ENCODE measurements at regions not wholly inside any gene's neighbourhood (a gene's known extent, or its start where the extent isn't known, plus 50 kb on each side); places are given as distances from the start of the nearest gene placed in this dataset.
A peak's percentile ranks its signal among the peaks of the same experiment; 100 is the strongest.

DNA sequence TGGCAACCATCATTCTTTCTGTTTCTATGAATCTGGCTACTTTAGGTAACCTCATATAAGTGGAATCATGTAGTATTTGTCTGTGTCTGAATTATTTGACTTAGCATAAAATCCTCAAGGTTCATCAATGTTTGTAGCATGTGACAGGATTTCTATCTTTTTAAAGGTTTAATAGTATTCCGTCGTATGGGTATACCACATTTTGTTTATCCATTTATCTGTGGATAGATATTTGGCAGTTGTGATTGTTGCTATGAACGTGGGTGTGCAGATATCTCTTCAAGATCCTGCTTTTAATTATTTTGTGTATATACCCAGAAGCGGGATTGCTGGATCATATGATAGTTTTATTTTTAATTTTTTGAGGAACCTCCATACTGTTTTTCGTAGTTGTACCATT is 421.7 kb downstream of the PCNX1 start:
- DNase-seq (ENCODE audit: low spot score), result no peak
- H3K4me3 Mint-ChIP-seq (ENCODE audit: unreplicated experiment), result no peak overlapping the region
- H3K36me3 Mint-ChIP-seq (ENCODE audit: low read depth), result peaks cover 9% of the 10 kb centered on the region
- H3K27ac Mint-ChIP-seq (ENCODE audit: unreplicated experiment), result no peak overlapping the region
- TF ChIP-seq, protein P1, sequence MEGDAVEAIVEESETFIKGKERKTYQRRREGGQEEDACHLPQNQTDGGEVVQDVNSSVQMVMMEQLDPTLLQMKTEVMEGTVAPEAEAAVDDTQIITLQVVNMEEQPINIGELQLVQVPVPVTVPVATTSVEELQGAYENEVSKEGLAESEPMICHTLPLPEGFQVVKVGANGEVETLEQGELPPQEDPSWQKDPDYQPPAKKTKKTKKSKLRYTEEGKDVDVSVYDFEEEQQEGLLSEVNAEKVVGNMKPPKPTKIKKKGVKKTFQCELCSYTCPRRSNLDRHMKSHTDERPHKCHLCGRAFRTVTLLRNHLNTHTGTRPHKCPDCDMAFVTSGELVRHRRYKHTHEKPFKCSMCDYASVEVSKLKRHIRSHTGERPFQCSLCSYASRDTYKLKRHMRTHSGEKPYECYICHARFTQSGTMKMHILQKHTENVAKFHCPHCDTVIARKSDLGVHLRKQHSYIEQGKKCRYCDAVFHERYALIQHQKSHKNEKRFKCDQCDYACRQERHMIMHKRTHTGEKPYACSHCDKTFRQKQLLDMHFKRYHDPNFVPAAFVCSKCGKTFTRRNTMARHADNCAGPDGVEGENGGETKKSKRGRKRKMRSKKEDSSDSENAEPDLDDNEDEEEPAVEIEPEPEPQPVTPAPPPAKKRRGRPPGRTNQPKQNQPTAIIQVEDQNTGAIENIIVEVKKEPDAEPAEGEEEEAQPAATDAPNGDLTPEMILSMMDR (IDR thresholded peaks at IDR 0.05), result no peak
- H3K9me3 Mint-ChIP-seq (ENCODE audit: low read depth), result peaks cover 3% of the 10 kb centered on the region
- H3K27me3 Mint-ChIP-seq (ENCODE audit: low read depth), result no peaks in the 10 kb centered on the region
- H3K4me1 Mint-ChIP-seq (ENCODE audit: low read depth), result peaks cover 52% of the 10 kb centered on the region

DNA sequence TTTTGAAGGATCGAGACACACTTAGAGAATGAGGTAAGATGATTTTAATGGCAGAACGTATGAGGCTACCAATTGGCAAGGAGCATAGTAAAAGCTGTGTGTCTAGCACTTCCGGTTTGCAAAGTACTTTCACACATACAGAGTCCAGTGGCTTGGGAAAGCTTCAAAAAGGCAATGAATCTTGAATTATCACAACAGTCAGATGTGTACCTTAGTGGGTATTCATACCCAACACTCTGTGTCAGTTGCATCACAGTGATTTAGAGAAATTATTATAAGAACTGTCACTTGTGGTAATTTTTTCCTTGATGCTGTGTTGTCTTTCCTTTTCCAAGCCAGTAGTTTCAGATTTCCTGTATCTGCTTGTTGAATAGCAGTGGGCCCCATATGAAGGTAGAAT is 424.1 kb downstream of the PCNX1 start:
- Mint-ChIP-seq H3K36me3 (ENCODE audit: low read depth) (peaks cover 9% of the 10 kb centered on the region), H3K27ac (ENCODE audit: unreplicated experiment) (peak overlapping the region; percentile 33), H3K4me1 (ENCODE audit: low read depth) (peaks cover 32% of the 10 kb centered on the region), H3K4me3 (ENCODE audit: unreplicated experiment) (no peak overlapping the region), H3K9me3 (ENCODE audit: low read depth) (peaks cover 3% of the 10 kb centered on the region), H3K27me3 (ENCODE audit: low read depth) (no peaks in the 10 kb centered on the region)
- TF ChIP-seq, protein P1 (IDR thresholded peaks at IDR 0.05), result no peak
- DNase-seq (ENCODE audit: low spot score), result no peak

DNA sequence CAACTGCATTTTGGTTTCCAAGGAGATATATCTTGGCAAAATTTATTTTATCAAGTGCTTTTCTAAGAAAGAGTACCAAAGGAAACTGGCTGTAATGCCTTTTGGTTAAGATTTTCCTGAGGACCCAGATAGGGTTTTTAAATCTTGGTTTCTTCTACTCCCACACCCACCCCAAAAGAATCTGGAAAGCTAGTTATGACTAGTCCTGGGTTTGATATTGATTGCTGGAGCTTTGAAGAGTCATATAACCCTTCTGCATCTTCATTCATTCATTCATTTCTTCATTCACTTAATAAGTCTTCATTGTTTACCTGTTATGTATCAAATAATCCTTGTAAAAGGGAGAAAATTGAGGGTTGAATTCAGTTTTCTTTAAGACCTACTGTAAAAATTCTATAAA is 425.2 kb downstream of the PCNX1 start:
- Mint-ChIP-seq H3K27ac (ENCODE audit: unreplicated experiment) (no peak overlapping the region), H3K36me3 (ENCODE audit: low read depth) (peaks cover 9% of the 10 kb centered on the region), H3K27me3 (ENCODE audit: low read depth) (no peaks in the 10 kb centered on the region), H3K4me1 (ENCODE audit: low read depth) (peaks cover 34% of the 10 kb centered on the region), H3K4me3 (ENCODE audit: unreplicated experiment) (no peak overlapping the region), H3K9me3 (ENCODE audit: low read depth) (peaks cover 3% of the 10 kb centered on the region)
- DNase-seq (ENCODE audit: low spot score), result no peak
- TF ChIP-seq, protein P1 (IDR thresholded peaks at IDR 0.05), result no peak

DNA sequence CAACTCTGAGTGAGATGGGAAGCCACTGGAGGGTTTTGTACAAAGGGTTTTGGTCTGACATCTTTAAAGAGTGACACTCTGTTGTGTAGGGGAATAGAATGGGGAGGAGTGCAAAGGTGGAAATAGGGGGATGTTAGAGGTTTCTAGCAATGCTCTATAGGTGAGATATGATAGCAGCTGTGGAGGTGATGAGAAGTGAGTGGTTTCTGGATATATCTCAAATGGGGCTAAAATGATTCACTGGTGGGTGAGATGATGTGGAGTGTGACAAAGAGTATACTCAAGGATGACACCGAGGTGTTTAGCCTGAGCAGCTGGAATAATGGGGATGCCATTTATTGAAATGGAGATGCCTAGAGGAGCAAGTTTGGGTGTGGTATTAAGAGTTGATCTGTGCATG is 426.4 kb downstream of the PCNX1 start:
- H3K9me3 Mint-ChIP-seq (ENCODE audit: low read depth), result peaks cover 3% of the 10 kb centered on the region
- H3K27me3 Mint-ChIP-seq (ENCODE audit: low read depth), result no peaks in the 10 kb centered on the region
- no peak overlapping the region for H3K4me3 Mint-ChIP-seq (ENCODE audit: unreplicated experiment)
- peaks cover 11% of the 10 kb centered on the region for H3K36me3 Mint-ChIP-seq (ENCODE audit: low read depth)
- H3K4me1 Mint-ChIP-seq (ENCODE audit: low read depth), result peaks cover 25% of the 10 kb centered on the region
- TF ChIP-seq, protein P1 (IDR thresholded peaks at IDR 0.05), result no peak
- H3K27ac Mint-ChIP-seq (ENCODE audit: unreplicated experiment), result no peak overlapping the region
- DNase-seq (ENCODE audit: low spot score), result no peak

DNA sequence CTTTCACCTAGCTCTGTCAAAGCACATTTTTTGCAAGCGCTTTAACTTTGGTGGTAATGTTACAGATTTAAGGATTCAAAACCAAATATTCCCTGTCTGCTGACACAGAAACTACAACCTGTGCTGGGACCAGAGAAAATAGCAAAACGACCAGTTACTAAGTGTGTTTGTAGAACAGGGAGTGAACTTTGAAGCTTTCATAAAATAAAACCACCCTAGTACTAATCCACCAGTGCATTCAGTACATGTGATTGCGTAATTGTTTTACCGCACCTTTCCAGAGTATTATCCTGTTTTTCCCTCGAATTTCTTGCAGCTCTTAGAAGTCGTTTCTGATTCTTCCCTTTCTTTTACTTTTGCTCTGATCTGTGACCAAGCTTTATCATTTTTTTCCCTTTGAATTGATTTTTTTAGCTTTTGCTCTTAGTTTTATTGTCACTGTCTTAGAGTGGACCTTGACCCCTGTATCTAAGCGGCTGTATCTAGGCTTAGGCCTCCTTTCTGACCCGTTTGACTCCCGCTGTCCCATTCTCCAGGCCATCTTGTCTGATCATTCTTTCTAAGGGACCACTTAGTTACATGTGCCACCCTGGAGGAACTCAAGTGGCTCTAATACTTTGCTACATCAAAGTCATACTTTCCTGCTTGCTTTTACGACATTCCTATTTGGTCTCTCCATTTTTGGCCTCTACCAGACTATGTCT is 429.4 kb downstream of the PCNX1 start:
- no peaks in the 10 kb centered on the region for H3K27me3 Mint-ChIP-seq (ENCODE audit: low read depth)
- no peaks in the 10 kb centered on the region for H3K9me3 Mint-ChIP-seq (ENCODE audit: low read depth)

More for the DNA sequence above, 429.4 kb downstream of the PCNX1 start:
- no peak overlapping the region for H3K27ac Mint-ChIP-seq (ENCODE audit: unreplicated experiment)
- no peak for DNase-seq (ENCODE audit: low spot score)
- peaks cover 13% of the 10 kb centered on the region for H3K4me1 Mint-ChIP-seq (ENCODE audit: low read depth)
- no peak overlapping the region for H3K4me3 Mint-ChIP-seq (ENCODE audit: unreplicated experiment)
- TF ChIP-seq, protein P1 (IDR thresholded peaks at IDR 0.05), result no peak
- H3K36me3 Mint-ChIP-seq (ENCODE audit: low read depth), result peaks cover 5% of the 10 kb centered on the region
